ENCODE measurements at regions not wholly inside any gene's neighbourhood (a gene's known extent, or its start where the extent isn't known, plus 50 kb on each side); places are given as distances from the start of the nearest gene placed in this dataset.

DNA sequence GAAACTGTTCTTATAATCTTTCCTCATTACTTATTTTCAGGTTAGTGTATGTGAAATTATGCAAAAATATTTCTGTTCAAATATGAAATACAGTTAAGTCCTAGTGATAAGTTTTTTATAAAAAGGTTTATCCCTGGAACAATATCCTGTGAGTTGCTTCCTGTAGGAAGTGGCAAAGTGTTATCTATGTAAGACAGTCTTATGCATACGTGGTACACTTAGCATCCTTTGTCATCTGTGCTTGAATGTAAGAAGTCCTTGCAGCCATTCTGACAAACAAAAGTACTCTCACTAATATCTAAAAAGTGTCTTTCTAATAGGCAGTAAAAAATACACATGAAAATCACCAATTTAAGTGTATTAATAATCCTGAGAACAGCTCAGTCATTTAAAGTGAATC lies 372.5 kb upstream of the BCHE start:
- no peak for TF ChIP-seq CTCF (IDR thresholded peaks at IDR 0.05)
- no peak for TF ChIP-seq EZH2 (IDR thresholded peaks at IDR 0.05; ENCODE audit: borderline replicate concordance, insufficient read depth, low read depth, low read length, poor library complexity, severe bottlenecking)
